Ovary (tissue), 7 donors: ENCODE measurements at regions not wholly inside any gene's neighbourhood (a gene's known extent, or its start where the extent isn't known, plus 50 kb on each side); places are given as distances from the start of the nearest gene placed in this dataset.
"Not testable (repeated sequence)": the region's sequence is repeated elsewhere in the genome, so short reads cannot be mapped to it uniquely, and the experiment has no call there.

Experiments used
- DNase-seq, 5 donors: peaks; one replicate each; pipeline ENCODE4 v3.0.0-alpha.2; 2019 to 2020
- H3K27ac ChIP-seq, 2 donors: fragments of 200-600 bp; one replicate each; pipeline versions ENCODE4 v1.5.1 to v1.8.0; 2019 to 2022
- H3K27me3 ChIP-seq: fragments of 200-600 bp; one replicate; pipeline ENCODE4 v1.8.0; 2022
- H3K36me3 ChIP-seq: fragments of 200-600 bp; sonication (generic); one replicate; pipeline ENCODE4 v1.5.1; 2019
- H3K4me1 ChIP-seq: one replicate; pipeline ENCODE4 v1.8.1; 2013; ENCODE audit warnings: mild to moderate bottlenecking, moderate library complexity; ENCODE audit not compliant: insufficient read depth
- H3K4me3 ChIP-seq: fragments of 200-600 bp; sonication (generic); one replicate; pipeline ENCODE4 v1.5.1; 2017
- H3K9me3 ChIP-seq, 2 donors: fragments of 200-600 bp in 1 of 2; sonication (generic) in 1 of 2; one replicate each; pipeline versions ENCODE4 v1.5.1 to v1.8.1; 2013 to 2019; ENCODE audit warnings: mild to moderate bottlenecking in 1 of 2, moderate library complexity in 1 of 2
- EP300 ChIP-seq: sonication (generic); formaldehyde crosslinking; IDR thresholded peaks from one replicate; pipeline ENCODE4 v1.6.1; 2017; ENCODE audit warnings: antibody characterized with exemption
- POLR2A ChIP-seq: fragments of 450-650 bp; IDR thresholded peaks from one replicate; pipeline ENCODE4 v1.6.1; 2017; ENCODE audit warnings: antibody characterized with exemption, mild to moderate bottlenecking, moderate library complexity
- WGBS, 3 donors: extraction: QIAGEN DNeasy Blood & Tissue Kit in 1 of 3; methylation state at CpG; one replicate each; pipeline versions ENCODE4 v1.1.5 to v1.1.7; 2013 to 2017; 5-methylcytosine and 5-hydroxymethylcytosine counted together
- intact Hi-C, 4 donors: fragments of 100-400 bp; cut with DNase I; formaldehyde crosslinking; loops; one replicate each; pipeline versions ENCODE4 v1.11.0 to v1.15.1; 2022 to 2023
- TF ChIP-seq, protein P1 (sequence below), 3 donors: fragments of 450-650 bp in 2 of 3; fragments of 200-600 bp in 1 of 3; IDR thresholded peaks; one replicate each; pipeline versions ENCODE4 v1.5.1 to v1.8.0; 2016 to 2022; ENCODE audit warnings: antibody characterized with exemption in 3 of 3, mild to moderate bottlenecking in 1 of 3
- donor health status: DM: no; HTN: no; CAD: no; lungs with moderate emphysema.
- donor health status: DM: no; HTN: no; CAD: no.
- donor health status: Bipolar disorder and iron deficiency.
- donor health status: DM: no; HTN: no; CAD: no.
- donor health status: DM: yes; HTN: yes; CAD: no.

- DNase-seq, intact Hi-C loops, H3K27me3 ChIP-seq, H3K4me1 ChIP-seq, H3K27ac ChIP-seq, H3K9me3 ChIP-seq, H3K4me3 ChIP-seq, H3K36me3 ChIP-seq: not testable (repeated sequence)
- WGBS, 3 donors: 83 to 89% (median 84%) methylated on average over 17 of the region's 17 CpGs
Observed at GRCh38 chr9:65465246-65465895, 180.4 kb upstream of the FOXD4L5 start.

DNA sequence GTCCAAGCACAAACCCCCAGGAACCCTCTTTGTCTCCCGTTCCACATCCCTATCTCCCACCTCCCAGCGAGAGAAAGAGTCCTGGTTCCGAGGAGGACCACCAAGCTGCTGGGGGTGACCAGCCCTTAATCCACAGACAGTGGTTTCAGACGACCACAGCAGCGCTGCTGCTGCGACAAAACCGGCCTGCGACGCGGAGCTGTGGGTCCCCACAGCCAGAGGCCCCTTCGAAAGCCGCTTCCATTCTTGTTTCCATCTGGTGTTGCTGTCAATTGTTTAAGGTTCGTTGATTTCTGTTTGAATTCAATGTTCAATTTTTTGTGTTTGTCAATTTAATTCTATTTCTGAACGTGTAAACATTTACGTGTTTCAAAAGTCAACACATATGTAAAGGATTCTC lies 177.5 kb upstream of the FOXD4L5 start:
- intact Hi-C loops, DNase-seq: not testable (repeated sequence)
- WGBS, 3 donors: 79 to 83% (median 79%) methylated on average over 15 of the region's 15 CpGs

GRCh38 chr9:65459756-65460320 lies 174.8 kb upstream of the FOXD4L5 start:
- 78 to 88% (median 85%) methylated on average over 8 to 11 of the region's 11 CpGs for WGBS, 3 donors

More for the DNA sequence above, 177.5 kb upstream of the FOXD4L5 start:
- not testable (repeated sequence) for H3K9me3 ChIP-seq, H3K4me1 ChIP-seq, H3K36me3 ChIP-seq, H3K27me3 ChIP-seq, H3K4me3 ChIP-seq, H3K27ac ChIP-seq

DNA sequence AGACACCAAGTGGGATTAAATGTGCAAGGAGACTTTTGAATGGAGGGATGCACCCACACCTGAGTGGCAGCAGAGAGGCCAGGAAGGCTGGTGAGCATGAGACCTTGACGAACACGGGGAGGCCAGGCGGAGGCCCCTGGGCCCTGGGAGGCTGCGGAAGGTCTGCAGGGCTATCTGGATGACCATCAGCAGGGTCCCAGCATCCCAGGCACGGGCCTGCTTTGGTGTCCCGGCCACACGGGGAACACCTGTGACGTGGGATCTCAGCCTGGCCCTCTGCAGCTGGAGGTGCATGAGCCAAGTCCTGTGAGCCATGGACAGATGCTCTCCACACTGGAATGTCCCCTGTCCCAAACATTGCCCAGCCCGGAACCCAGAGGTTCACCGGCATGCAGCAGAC lies 174.0 kb upstream of the FOXD4L5 start:
- no peak for DNase-seq
- no peaks in the 10 kb centered on the region for H3K36me3 ChIP-seq
- 85 to 89% (median 89%) methylated on average over 10 of the region's 10 CpGs for WGBS, 3 donors
- H3K27me3 ChIP-seq: no peaks in the 10 kb centered on the region
- H3K9me3 ChIP-seq: no peaks in the 10 kb centered on the region
- H3K4me1 ChIP-seq: no peaks in the 10 kb centered on the region
- intact Hi-C loops: no loop called here
- no peak for TF ChIP-seq POLR2A
- TF ChIP-seq, protein P1, sequence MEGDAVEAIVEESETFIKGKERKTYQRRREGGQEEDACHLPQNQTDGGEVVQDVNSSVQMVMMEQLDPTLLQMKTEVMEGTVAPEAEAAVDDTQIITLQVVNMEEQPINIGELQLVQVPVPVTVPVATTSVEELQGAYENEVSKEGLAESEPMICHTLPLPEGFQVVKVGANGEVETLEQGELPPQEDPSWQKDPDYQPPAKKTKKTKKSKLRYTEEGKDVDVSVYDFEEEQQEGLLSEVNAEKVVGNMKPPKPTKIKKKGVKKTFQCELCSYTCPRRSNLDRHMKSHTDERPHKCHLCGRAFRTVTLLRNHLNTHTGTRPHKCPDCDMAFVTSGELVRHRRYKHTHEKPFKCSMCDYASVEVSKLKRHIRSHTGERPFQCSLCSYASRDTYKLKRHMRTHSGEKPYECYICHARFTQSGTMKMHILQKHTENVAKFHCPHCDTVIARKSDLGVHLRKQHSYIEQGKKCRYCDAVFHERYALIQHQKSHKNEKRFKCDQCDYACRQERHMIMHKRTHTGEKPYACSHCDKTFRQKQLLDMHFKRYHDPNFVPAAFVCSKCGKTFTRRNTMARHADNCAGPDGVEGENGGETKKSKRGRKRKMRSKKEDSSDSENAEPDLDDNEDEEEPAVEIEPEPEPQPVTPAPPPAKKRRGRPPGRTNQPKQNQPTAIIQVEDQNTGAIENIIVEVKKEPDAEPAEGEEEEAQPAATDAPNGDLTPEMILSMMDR (IDR thresholded peaks at IDR 0.05): no peak
- no peak for TF ChIP-seq EP300
- H3K4me3 ChIP-seq: no peak overlapping the region
- H3K27ac ChIP-seq: no peak overlapping the region

More at GRCh38 chr9:65459756-65460320, 174.8 kb upstream of the FOXD4L5 start:
- H3K27me3 ChIP-seq: no peaks in the 10 kb centered on the region
- H3K9me3 ChIP-seq: no peaks in the 10 kb centered on the region
- intact Hi-C loops: no loop called here
- H3K4me3 ChIP-seq: no peak overlapping the region
- no peak overlapping the region for H3K27ac ChIP-seq
- DNase-seq: no peak
- H3K4me1 ChIP-seq: no peaks in the 10 kb centered on the region
- TF ChIP-seq, protein P1 (IDR thresholded peaks at IDR 0.05): no peak
- TF ChIP-seq POLR2A: no peak
- TF ChIP-seq EP300: no peak
- no peaks in the 10 kb centered on the region for H3K36me3 ChIP-seq

- 89 to 91% (median 90%) methylated on average over 20 of the region's 20 CpGs for WGBS, 3 donors
- intact Hi-C loops: no loop called here
Observed at GRCh38 chr9:65458465-65458864, 173.5 kb upstream of the FOXD4L5 start.

GRCh38 chr9:65456991-65457390 lies 172.0 kb upstream of the FOXD4L5 start:
- H3K4me1 ChIP-seq, H3K4me3 ChIP-seq, DNase-seq, H3K27ac ChIP-seq, H3K27me3 ChIP-seq, H3K9me3 ChIP-seq, H3K36me3 ChIP-seq, intact Hi-C loops: not testable (repeated sequence)
- 89 to 93% (median 91%) methylated on average over 18 of the region's 18 CpGs for WGBS, 3 donors

More at GRCh38 chr9:65458465-65458864, 173.5 kb upstream of the FOXD4L5 start:
- Histone ChIP-seq H3K4me3 (no peak overlapping the region), H3K9me3 (no peaks in the 10 kb centered on the region), H3K27me3 (no peaks in the 10 kb centered on the region), H3K4me1 (no peaks in the 10 kb centered on the region), H3K36me3 (no peaks in the 10 kb centered on the region), H3K27ac (no peak overlapping the region)
- DNase-seq: no peak
- TF ChIP-seq POLR2A (no peak), EP300 (no peak)
- TF ChIP-seq, protein P1 (IDR thresholded peaks at IDR 0.05): no peak

- H3K36me3 ChIP-seq, DNase-seq, H3K27me3 ChIP-seq, intact Hi-C loops, H3K9me3 ChIP-seq, H3K27ac ChIP-seq, H3K4me1 ChIP-seq, H3K4me3 ChIP-seq: not testable (repeated sequence)
- WGBS, 3 donors: 71 to 78% (median 71%) methylated on average over 18 of the region's 18 CpGs
Observed at GRCh38 chr9:65455751-65456647, 171.0 kb upstream of the FOXD4L5 start.

DNA sequence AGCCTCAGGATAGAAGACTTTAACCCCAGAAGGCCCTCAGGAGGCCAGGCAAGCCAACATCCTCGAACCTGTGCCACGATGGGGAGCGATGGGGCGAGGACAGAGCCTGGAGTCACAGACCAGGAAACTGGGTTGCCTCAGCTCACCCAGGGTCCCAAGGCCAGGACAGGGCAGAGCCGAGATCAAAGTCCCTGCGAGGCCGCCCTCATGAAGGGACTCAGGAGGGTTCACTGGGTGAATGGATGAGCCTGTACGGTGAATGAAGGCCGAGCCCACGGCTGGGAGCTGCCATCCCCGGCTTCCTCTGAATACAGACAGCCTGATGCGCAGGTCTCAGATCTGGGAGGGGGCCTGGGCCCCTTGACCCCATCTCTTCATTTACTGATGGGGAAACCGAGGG lies 170.1 kb upstream of the FOXD4L5 start:
- H3K27me3 ChIP-seq, H3K36me3 ChIP-seq, DNase-seq, H3K27ac ChIP-seq, H3K9me3 ChIP-seq, H3K4me1 ChIP-seq, H3K4me3 ChIP-seq, intact Hi-C loops: not testable (repeated sequence)
- 76 to 81% (median 78%) methylated on average over 12 to 13 of the region's 13 CpGs for WGBS, 3 donors
